ENCODE measurements at regions not wholly inside any gene's neighbourhood (a gene's known extent, or its start where the extent isn't known, plus 50 kb on each side); places are given as distances from the start of the nearest gene placed in this dataset.

GRCh38 chr22:48422900-48423480 lies 1404.7 kb downstream of the BRD1 start:
- dilution Hi-C loops (cut with HindIII; ENCODE audit: low sequenced_read_pairs, unreplicated experiment) (no loop called here), intact Hi-C loops (cut with micrococcal nuclease) (no loop called here), in situ Hi-C loops (cut with MboI; ENCODE audit: low sequenced_read_pairs) (no loop called here)
- H3K9me1 ChIP-seq (ENCODE audit: insufficient read depth, low read length): no peaks in the 10 kb centered on the region
- no TSS peak for BruUV-seq (replicated peaks)
- H2AK5ac ChIP-seq (ENCODE audit: low read depth, low read length): no peak overlapping the region
- H2BK120ac ChIP-seq (ENCODE audit: low read depth, low read length): no peak overlapping the region
- no peak overlapping the region for H3K18ac ChIP-seq (ENCODE audit: low read depth, low read length)
- ATAC-seq (ENCODE audit: low read depth) (no peak), DNase-seq (no peak)
- no peaks in the 10 kb centered on the region for H3K36me3 ChIP-seq (ENCODE audit: control insufficient read depth, insufficient read depth, low read length)
- H2AK9ac ChIP-seq (replicated peaks; ENCODE audit: low read depth, low read length, poor library complexity): no peak overlapping the region
- peaks cover 55% of the 10 kb centered on the region for H3K9me3 ChIP-seq (ENCODE audit: control insufficient read depth, insufficient read depth, low read length)
- TF ChIP-seq ELK1 (IDR thresholded peaks at IDR 0.05; ENCODE audit: borderline replicate concordance, low read depth, low read length) (no peak), USF2 (IDR thresholded peaks at IDR 0.05; ENCODE audit: low read depth, low read length) (no peak), NFE2L2 (IDR thresholded peaks at IDR 0.05; ENCODE audit: low read depth, low read length) (no peak), MAZ (IDR thresholded peaks at IDR 0.05; ENCODE audit: borderline replicate concordance, low read depth, low read length) (no peak), CHD1 (IDR thresholded peaks at IDR 0.05; ENCODE audit: low read depth, low read length) (no peak)
- H4K20me1 ChIP-seq (ENCODE audit: insufficient read depth, low read length): no peaks in the 10 kb centered on the region
- ChIA-PET POLR2A (ENCODE audit: unreplicated experiment) (no interaction called here), CTCF (no interaction called here)
- H4K5ac ChIP-seq (ENCODE audit: low read depth, low read length): no peak overlapping the region
- H2BK5ac ChIP-seq (ENCODE audit: low read depth, low read length, poor library complexity, severe bottlenecking): no peak overlapping the region
- H2BK15ac ChIP-seq (ENCODE audit: low read depth, low read length): no peak overlapping the region
- WGBS, 2 experiments (ENCODE audit: extremely low coverage in 2 of 2, insufficient read length in 1 of 2): no CpG with 5 or more reads among the region's 7 CpGs
- H4K8ac ChIP-seq (ENCODE audit: low read depth in 2 of 2, low read length in 2 of 2): no peak overlapping the region
- no peaks in the 10 kb centered on the region for H3K4me1 ChIP-seq (ENCODE audit: control insufficient read depth, insufficient read depth, low read length)
- H3K79me1 ChIP-seq (ENCODE audit: low read depth in 1 of 2, low read length in 2 of 2): no peaks in the 10 kb centered on the region
- no peak overlapping the region for H2AFZ ChIP-seq (replicated peaks; ENCODE audit: low read length, poor library complexity)
- H3K9ac ChIP-seq (ENCODE audit: low read depth, low read length): no peak overlapping the region
- H3K23ac ChIP-seq (ENCODE audit: low read depth, low read length): no peak overlapping the region
- no peak overlapping the region for H3K4ac ChIP-seq (ENCODE audit: low read depth, low read length)
- no peak overlapping the region for H3K56ac ChIP-seq (ENCODE audit: extremely low read depth, insufficient read depth, low read length)
- no peak overlapping the region for H2BK20ac ChIP-seq (ENCODE audit: low read depth, low read length)
- no peaks in the 10 kb centered on the region for H3K27me3 ChIP-seq (ENCODE audit: control insufficient read depth, insufficient read depth, low read length)
- H3K27ac ChIP-seq (ENCODE audit: insufficient read depth, low read length): no peak overlapping the region
- no peak overlapping the region for H3K4me2 ChIP-seq (ENCODE audit: low read depth, low read length)
- no peak overlapping the region for H4K91ac ChIP-seq (ENCODE audit: insufficient read depth, low read depth, low read length)
- no peak overlapping the region for H3K14ac ChIP-seq (replicated peaks; ENCODE audit: low read depth, low read length)
- no peak overlapping the region for H3K4me3 ChIP-seq (ENCODE audit: insufficient read depth, low read depth, low read length)

All from IMR-90 (cell line).